Keratinocyte (primary cell): ENCODE measurements at regions not wholly inside any gene's neighbourhood (a gene's known extent, or its start where the extent isn't known, plus 50 kb on each side); places are given as distances from the start of the nearest gene placed in this dataset.

Experiments
- DNase-seq: peaks from one replicate; pipeline ENCODE4 v3.0.0-alpha.2; 2011; ENCODE audit warnings: low read depth, missing footprints, low spot score
- FAIRE-seq: peaks from 2 replicates; lab custom pipeline; 2011; peaks lifted over from hg19 to GRCh38; lab: Jason Lieb, UNC
- H2AFZ ChIP-seq: 2 replicates; pipeline ENCODE4 v1.6.0; 2012; ENCODE audit warnings: low read length, control low read depth, inconsistent platforms; ENCODE audit not compliant: control insufficient read depth
- H3K27ac ChIP-seq: 2 replicates; pipeline ENCODE4 v1.5.1; 2011; ENCODE audit warnings: low read length; ENCODE audit not compliant: control insufficient read depth, insufficient read depth
- H3K27me3 ChIP-seq: 3 replicates; pipeline ENCODE4 v1.6.0; 2011; ENCODE audit warnings: low read length; ENCODE audit not compliant: control insufficient read depth, insufficient read depth; ENCODE audit errors: extremely low read depth
- H3K36me3 ChIP-seq, 2 experiments: 2 replicates in 1 of 2; 3 replicates in 1 of 2; pipeline ENCODE4 v1.5.1; 2011; ENCODE audit warnings: low read length in 2 of 2, mild to moderate bottlenecking in 1 of 2; ENCODE audit not compliant: control insufficient read depth in 2 of 2, insufficient read depth in 2 of 2; ENCODE audit errors: extremely low read depth in 1 of 2
- H3K4me1 ChIP-seq: 3 replicates; pipeline ENCODE4 v1.5.1; 2011; ENCODE audit warnings: low read length; ENCODE audit not compliant: control insufficient read depth, insufficient read depth; ENCODE audit errors: extremely low read depth
- H3K4me2 ChIP-seq: 3 replicates; pipeline ENCODE4 v1.6.0; 2011; ENCODE audit warnings: low read depth, low read length; ENCODE audit not compliant: control insufficient read depth, insufficient read depth; ENCODE audit errors: extremely low read depth
- H3K4me3 ChIP-seq, 3 experiments: fragments of 200-600 bp in 1 of 3; sonication (generic) in 1 of 3; 2 replicates in 2 of 3; 3 replicates in 1 of 3; pipeline ENCODE4 v1.5.1; 2011 to 2016; ENCODE audit warnings: low read length in 3 of 3, mild to moderate bottlenecking in 3 of 3, control low read depth in 2 of 3, inconsistent platforms in 1 of 3, low read depth in 1 of 3, mixed read lengths in 1 of 3, mixed run types in 1 of 3, moderate library complexity in 1 of 3; ENCODE audit not compliant: control insufficient read depth in 2 of 3, insufficient read depth in 2 of 3; ENCODE audit errors: extremely low read depth in 1 of 3
- H3K79me2 ChIP-seq: 2 replicates; pipeline ENCODE4 v1.6.0; 2012; ENCODE audit warnings: low read length; ENCODE audit not compliant: control insufficient read depth, insufficient read depth
- H3K9ac ChIP-seq: 3 replicates; pipeline ENCODE4 v1.6.0; 2011; ENCODE audit warnings: low read length; ENCODE audit not compliant: control insufficient read depth, insufficient read depth; ENCODE audit errors: extremely low read depth
- H3K9me1 ChIP-seq: 3 replicates; pipeline ENCODE4 v1.6.0; 2011; ENCODE audit warnings: low read length; ENCODE audit not compliant: control insufficient read depth, insufficient read depth; ENCODE audit errors: extremely low read depth
- H3K9me3 ChIP-seq: 2 replicates; pipeline ENCODE4 v1.5.1; 2012; ENCODE audit warnings: low read depth, low read length; ENCODE audit not compliant: control insufficient read depth
- H4K20me1 ChIP-seq: 3 replicates; pipeline ENCODE4 v1.6.0; 2011; ENCODE audit warnings: low read length; ENCODE audit not compliant: control insufficient read depth, insufficient read depth; ENCODE audit errors: extremely low read depth
- CTCF ChIP-seq, 3 experiments: IDR thresholded peaks in 1 of 3; conservative IDR thresholded peaks in 1 of 3; optimal IDR thresholded peaks in 1 of 3; 2 replicates in 2 of 3; 3 replicates in 1 of 3; pipeline versions ENCODE3 to v1.5.1; 2011; ENCODE audit warnings: low read length in 3 of 3, mild to moderate bottlenecking in 3 of 3, moderate library complexity in 2 of 3, control low read depth in 1 of 3, inconsistent platforms in 1 of 3; ENCODE audit not compliant: insufficient read depth in 2 of 3; ENCODE audit errors: extremely low read depth in 1 of 3
- EZH2 ChIP-seq: IDR thresholded peaks from one replicate; pipeline ENCODE4 v1.6.1; 2012; ENCODE audit warnings: inconsistent platforms, mild to moderate bottlenecking, low read length, moderate library complexity
- dilution Hi-C: fragments of 300-500 bp; cut with MboI; formaldehyde crosslinking; loops from one replicate; pipeline ENCODE4 v1.7.0; 2020; ENCODE audit warnings: low sequenced_read_pairs; ENCODE audit not compliant: extremely low pct_ligation_motif_present

- DNase-seq (no peak), FAIRE-seq (no peak)
- dilution Hi-C loops = no loop called here
- Histone ChIP-seq H3K4me3 (no peak overlapping the region), H3K27ac (no peak overlapping the region), H3K27me3 (no peaks in the 10 kb centered on the region), H4K20me1 (no peaks in the 10 kb centered on the region), H3K9ac (no peak overlapping the region), H3K9me1 (no peaks in the 10 kb centered on the region), H2AFZ (no peak overlapping the region), H3K4me1 (no peaks in the 10 kb centered on the region), H3K4me2 (no peak overlapping the region), H3K36me3 (no peaks in the 10 kb centered on the region), H3K79me2 (no peaks in the 10 kb centered on the region), H3K9me3 (peaks cover 2% of the 10 kb centered on the region)
- TF ChIP-seq EZH2 = no peak
- TF ChIP-seq CTCF (optimal IDR thresholded peaks at IDR 0.05 in 1 of 3, IDR thresholded peaks at IDR 0.05 in 1 of 3, conservative IDR thresholded peaks at IDR 0.05 in 1 of 3; ENCODE audit: extremely low read depth in 1 of 3, insufficient read depth in 2 of 3, low read length in 3 of 3) = no peak
Observed at GRCh38 chr11:105377870-105378269, 232.0 kb upstream of the GRIA4 start.

DNA sequence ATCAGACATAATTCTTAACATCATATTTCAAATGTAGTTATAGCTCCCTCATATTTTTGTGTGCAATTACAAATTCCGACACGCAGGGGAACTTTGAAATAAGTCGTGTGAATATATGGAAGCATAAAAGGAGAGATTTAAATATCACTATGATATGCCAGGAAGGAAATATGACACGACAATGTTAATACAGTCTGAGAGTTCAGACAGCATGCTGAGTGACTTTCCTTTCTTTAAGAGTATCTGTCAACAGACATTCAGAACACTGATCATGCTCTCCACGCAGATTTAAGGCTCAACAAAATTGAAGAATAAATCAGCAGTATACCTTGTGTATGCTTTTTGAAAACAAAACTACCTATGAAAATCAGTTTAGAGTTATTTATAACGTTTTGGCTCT, 232.6 kb upstream of the CARD18 start:
- peak overlapping the region; percentile 59 for H2AFZ ChIP-seq
- FAIRE-seq = no peak
- dilution Hi-C loops = no loop called here

More for the DNA sequence above, 232.6 kb upstream of the CARD18 start:
- Histone ChIP-seq H3K27ac (no peak overlapping the region), H3K4me3 (no peak overlapping the region), H3K9me1 (no peaks in the 10 kb centered on the region), H3K36me3 (no peaks in the 10 kb centered on the region), H4K20me1 (no peaks in the 10 kb centered on the region), H3K9me3 (peaks cover 2% of the 10 kb centered on the region), H3K27me3 (no peaks in the 10 kb centered on the region), H3K79me2 (no peaks in the 10 kb centered on the region), H3K9ac (no peak overlapping the region), H3K4me2 (peak overlapping the region; percentile 27), H3K4me1 (no peaks in the 10 kb centered on the region)
- TF ChIP-seq CTCF (optimal IDR thresholded peaks at IDR 0.05 in 1 of 3, IDR thresholded peaks at IDR 0.05 in 1 of 3, conservative IDR thresholded peaks at IDR 0.05 in 1 of 3; ENCODE audit: extremely low read depth in 1 of 3, insufficient read depth in 2 of 3, low read length in 3 of 3) (no peak), EZH2 (no peak)
- DNase-seq = no peak
